NT2/D1 (cell line): ENCODE measurements at regions not wholly inside any gene's neighbourhood (a gene's known extent, or its start where the extent isn't known, plus 50 kb on each side); places are given as distances from the start of the nearest gene placed in this dataset.

Source experiments
- SUZ12 ChIP-seq: IDR thresholded peaks from 2 replicates; pipeline ENCODE4 v1.6.1; 2011; ENCODE audit not compliant: insufficient read length, insufficient read depth; ENCODE audit errors: extremely low read depth
- YY1 ChIP-seq: IDR thresholded peaks from 2 replicates; pipeline ENCODE4 v1.6.1; 2011; ENCODE audit not compliant: insufficient read length, insufficient read depth

DNA sequence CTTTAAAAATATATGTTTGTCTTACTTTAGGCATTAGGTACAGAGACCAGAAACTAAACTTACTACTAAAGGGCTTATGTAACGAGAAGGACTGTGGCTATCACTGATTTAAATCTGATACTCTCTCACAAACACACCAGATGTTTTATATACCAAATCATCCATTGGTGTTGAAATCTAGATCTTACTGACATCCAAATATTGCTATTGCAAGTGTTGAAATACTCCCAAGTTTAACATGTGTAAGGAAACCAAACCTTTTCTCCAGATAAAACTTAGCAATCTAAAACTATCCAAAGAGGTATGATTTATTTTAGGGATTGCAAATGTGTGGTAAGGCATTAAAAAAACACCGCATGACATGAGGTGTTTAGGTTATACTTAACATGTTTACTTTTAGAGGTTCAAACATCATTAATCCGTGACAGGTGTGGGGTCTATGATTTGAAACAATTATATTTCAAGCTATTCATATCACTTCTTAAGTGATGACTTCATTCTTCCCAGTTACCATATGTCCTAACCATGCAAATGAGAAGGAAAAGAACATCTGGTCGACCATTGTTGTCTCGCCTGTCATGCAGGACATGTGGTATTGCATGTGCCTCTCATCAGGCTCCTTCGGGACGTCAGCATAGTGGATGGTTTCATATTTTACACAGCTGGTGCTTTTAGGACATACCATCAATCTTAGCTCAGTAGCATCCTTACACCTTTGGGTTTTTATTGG lies 168.3 kb upstream of the SPACA1 start:
- TF ChIP-seq SUZ12 (no peak), YY1 (no peak)
